HepG2 (cell line): ENCODE measurements at regions not wholly inside any gene's neighbourhood (a gene's known extent, or its start where the extent isn't known, plus 50 kb on each side); places are given as distances from the start of the nearest gene placed in this dataset.

ENCODE experiments used
- ATAC-seq: fragments of 200-7000 bp; cut with Tn5 transposase; 3 replicates; pipeline ENCODE4 v1.9.1; 2020; ENCODE audit warnings: mild to moderate bottlenecking, moderate library complexity
- BruUV-seq: library from RNA; stranded (reverse); fragments of 400-500 nt; replicated peaks from 2 replicates; lab custom pipeline; 2021; lab: Mats Ljungman, UMichigan
- CTCF ChIA-PET: fragments of 300-600 bp; formaldehyde crosslinking; extraction: SDS; loops from one replicate; lab custom pipeline; 2021; ENCODE audit warnings: low total read pairs, inconsistent platforms, low intra/inter-chr PET ratio; lab: Yijun Ruan, JAX
- POLR2A ChIA-PET: fragments of 350-600 bp; sonication (Branson Sonifier 250); formaldehyde crosslinking; loops from one replicate; lab custom pipeline; 2020; ENCODE audit warnings: antibody characterized with exemption, inconsistent platforms; lab: Yijun Ruan, JAX
- DNase-seq: peaks from one replicate; pipeline ENCODE4 v3.0.0-alpha.2; 2015; ENCODE audit warnings: low spot score
- FAIRE-seq: peaks from 3 replicates; lab custom pipeline; 2011; peaks lifted over from hg19 to GRCh38; lab: Jason Lieb, UNC
- H2AFZ ChIP-seq: one replicate; pipeline ENCODE4 v1.6.1; 2011; ENCODE audit warnings: low read length, inconsistent platforms
- H3K27ac ChIP-seq: fragments of 300-600 bp; 3 replicates; pipeline ENCODE4 v1.8.0; 2011; ENCODE audit warnings: mixed run types, mild to moderate bottlenecking, mixed read lengths, low read length, inconsistent platforms; ENCODE audit not compliant: insufficient read depth; ENCODE audit errors: extremely low read length
- H3K27me3 ChIP-seq, 2 experiments: fragments of 200-600 bp in 1 of 2; 2 replicates in 1 of 2; 3 replicates in 1 of 2; pipeline versions ENCODE4 v1.6.0 to v1.8.0; 2011; ENCODE audit warnings: low read length in 2 of 2, mild to moderate bottlenecking in 2 of 2, moderate library complexity in 2 of 2, inconsistent platforms in 1 of 2; ENCODE audit not compliant: insufficient read depth in 2 of 2, control insufficient read depth in 1 of 2
- H3K36me3 ChIP-seq, 2 experiments: fragments of 200-600 bp in 1 of 2; replicated peaks in 1 of 2; 2 replicates in 1 of 2; 3 replicates in 1 of 2; pipeline versions ENCODE4 v1.5.1 to v1.8.0; 2011; ENCODE audit warnings: low read length in 2 of 2, inconsistent platforms in 1 of 2; ENCODE audit not compliant: insufficient read depth in 2 of 2, control insufficient read depth in 1 of 2
- H3K4me1 ChIP-seq: 2 replicates; pipeline ENCODE4 v1.5.1; 2012; ENCODE audit warnings: low read length, inconsistent platforms; ENCODE audit not compliant: insufficient read depth
- H3K4me2 ChIP-seq: 2 replicates; pipeline ENCODE4 v1.6.0; 2011; ENCODE audit warnings: low read depth, low read length, inconsistent platforms
- H3K4me3 ChIP-seq, 3 experiments: fragments of 200-600 bp in 1 of 3; sonication (generic), shearing (Covaris generic) in 1 of 3; replicated peaks in 1 of 3; 2 replicates each; pipeline ENCODE4 v1.5.1; 2011 to 2016; ENCODE audit warnings: low read length in 3 of 3, inconsistent platforms in 2 of 3, low read depth in 2 of 3, mild to moderate bottlenecking in 2 of 3, control low read depth in 1 of 3, mixed read lengths in 1 of 3; ENCODE audit not compliant: insufficient read depth in 1 of 3
- H3K79me2 ChIP-seq: one replicate; pipeline ENCODE4 v1.6.1; 2011; ENCODE audit warnings: low read length, inconsistent platforms; ENCODE audit not compliant: insufficient read depth
- H3K9ac ChIP-seq: 2 replicates; pipeline ENCODE4 v1.6.0; 2011; ENCODE audit warnings: mild to moderate bottlenecking, low read depth, low read length, inconsistent platforms; ENCODE audit not compliant: insufficient read depth
- H3K9me3 ChIP-seq: 2 replicates; pipeline ENCODE4 v1.5.1; 2012; ENCODE audit warnings: mild to moderate bottlenecking, low read length
- H4K20me1 ChIP-seq: 2 replicates; pipeline ENCODE4 v1.6.0; 2011; ENCODE audit warnings: inconsistent platforms, mild to moderate bottlenecking, low read length, moderate library complexity; ENCODE audit not compliant: insufficient read depth
- GPN1 ChIP-seq: sonication (generic); formaldehyde crosslinking; IDR thresholded peaks from 2 replicates; pipeline ENCODE4 v1.5.1; 2020; ENCODE audit warnings: missing genetic modification reagents, borderline replicate concordance
- KLF6 ChIP-seq: IDR thresholded peaks from 2 replicates; pipeline ENCODE4 v1.8.0; 2016; ENCODE audit warnings: missing biosample characterization, missing genetic modification reagents
- MAFF ChIP-seq: IDR thresholded peaks from 2 replicates; pipeline ENCODE4 v1.6.1; 2011; ENCODE audit warnings: low read depth, low read length, improper control_type of control experiment
- MAFK ChIP-seq, 2 experiments: IDR thresholded peaks in 1 of 2; conservative IDR thresholded peaks in 1 of 2; 2 replicates each; pipeline ENCODE4 v1.6.1; 2011; ENCODE audit warnings: improper control_type of control experiment in 2 of 2, low read length in 2 of 2
- NBN ChIP-seq: fragments of 450-650 bp; conservative IDR thresholded peaks from 2 replicates; pipeline ENCODE4 v1.6.1; 2017
- RBM22 ChIP-seq: fragments of 200-400 bp; formaldehyde crosslinking; optimal IDR thresholded peaks from 2 replicates; pipeline ENCODE3; 2017; ENCODE audit warnings: mild to moderate bottlenecking, low read length, moderate library complexity
- ZNF496 ChIP-seq: sonication (generic); formaldehyde crosslinking; IDR thresholded peaks from 2 replicates; pipeline ENCODE4 v1.8.1; 2023; ENCODE audit warnings: mild to moderate bottlenecking, moderate library complexity, missing genetic modification reagents; ENCODE audit not compliant: insufficient replicate concordance
- WGBS: methylation state at CpG from one replicate; pipeline ENCODE4 v1.1.6; 2017; ENCODE audit warnings: low lambda C conversion rate; 5-methylcytosine and 5-hydroxymethylcytosine counted together
- in situ Hi-C: cut with HindIII; loops from 2 replicates; pipeline ENCODE4 v1.10.0; 2017; ENCODE audit warnings: low pct_unique_long_range_greater_than_20kb; ENCODE audit not compliant: extremely low pct_ligation_motif_present
- intact Hi-C: fragments of 100-400 bp; cut with micrococcal nuclease; formaldehyde crosslinking; loops from one replicate; pipeline ENCODE4 v1.10.0; 2022; ENCODE audit not compliant: unreplicated experiment
- TF ChIP-seq, protein P1 (sequence below): sonication (generic); formaldehyde crosslinking; IDR thresholded peaks from 2 replicates; pipeline ENCODE4 v1.8.0; 2022; ENCODE audit warnings: missing genetic modification reagents, mild to moderate bottlenecking, moderate library complexity, borderline replicate concordance
- TF ChIP-seq, protein P2 (sequence below): sonication (generic); formaldehyde crosslinking; IDR thresholded peaks from 2 replicates; pipeline ENCODE4 v1.4.0; 2020; ENCODE audit warnings: mild to moderate bottlenecking, missing genetic modification reagents

DNA sequence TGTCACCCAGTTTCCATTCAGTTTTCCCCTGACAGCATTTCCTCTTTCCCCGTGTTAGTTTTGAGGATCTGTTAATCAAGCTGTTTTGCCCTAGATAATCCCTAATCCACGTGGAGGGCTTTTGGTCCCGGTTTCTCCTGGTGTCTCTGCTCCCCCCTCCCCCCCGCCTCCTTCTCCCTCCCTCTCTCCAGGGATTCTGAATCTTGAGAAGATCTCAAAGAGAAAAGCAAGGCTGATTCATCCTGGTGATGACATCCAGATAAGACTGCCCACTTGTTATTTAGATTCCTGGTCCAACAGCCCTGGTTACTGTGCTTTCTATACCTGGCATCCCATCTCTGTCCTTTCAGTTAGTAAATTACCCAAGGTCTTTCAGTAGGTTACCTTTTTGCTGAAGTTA is 59.4 kb downstream of the KCNA4 start (continued):
- TF ChIP-seq, protein P1, sequence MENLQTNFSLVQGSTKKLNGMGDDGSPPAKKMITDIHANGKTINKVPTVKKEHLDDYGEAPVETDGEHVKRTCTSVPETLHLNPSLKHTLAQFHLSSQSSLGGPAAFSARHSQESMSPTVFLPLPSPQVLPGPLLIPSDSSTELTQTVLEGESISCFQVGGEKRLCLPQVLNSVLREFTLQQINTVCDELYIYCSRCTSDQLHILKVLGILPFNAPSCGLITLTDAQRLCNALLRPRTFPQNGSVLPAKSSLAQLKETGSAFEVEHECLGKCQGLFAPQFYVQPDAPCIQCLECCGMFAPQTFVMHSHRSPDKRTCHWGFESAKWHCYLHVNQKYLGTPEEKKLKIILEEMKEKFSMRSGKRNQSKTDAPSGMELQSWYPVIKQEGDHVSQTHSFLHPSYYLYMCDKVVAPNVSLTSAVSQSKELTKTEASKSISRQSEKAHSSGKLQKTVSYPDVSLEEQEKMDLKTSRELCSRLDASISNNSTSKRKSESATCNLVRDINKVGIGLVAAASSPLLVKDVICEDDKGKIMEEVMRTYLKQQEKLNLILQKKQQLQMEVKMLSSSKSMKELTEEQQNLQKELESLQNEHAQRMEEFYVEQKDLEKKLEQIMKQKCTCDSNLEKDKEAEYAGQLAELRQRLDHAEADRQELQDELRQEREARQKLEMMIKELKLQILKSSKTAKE (CRISPR knock-in tag): no peak
- TF ChIP-seq RBM22: no peak
- TF ChIP-seq GPN1: no peak
- TF ChIP-seq, protein P2, sequence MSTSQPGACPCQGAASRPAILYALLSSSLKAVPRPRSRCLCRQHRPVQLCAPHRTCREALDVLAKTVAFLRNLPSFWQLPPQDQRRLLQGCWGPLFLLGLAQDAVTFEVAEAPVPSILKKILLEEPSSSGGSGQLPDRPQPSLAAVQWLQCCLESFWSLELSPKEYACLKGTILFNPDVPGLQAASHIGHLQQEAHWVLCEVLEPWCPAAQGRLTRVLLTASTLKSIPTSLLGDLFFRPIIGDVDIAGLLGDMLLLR (CRISPR knock-in tag): no peak
- no peak for TF ChIP-seq ZNF496 (CRISPR knock-in tag)
- TF ChIP-seq KLF6 (CRISPR knock-in tag): no peak

DNA sequence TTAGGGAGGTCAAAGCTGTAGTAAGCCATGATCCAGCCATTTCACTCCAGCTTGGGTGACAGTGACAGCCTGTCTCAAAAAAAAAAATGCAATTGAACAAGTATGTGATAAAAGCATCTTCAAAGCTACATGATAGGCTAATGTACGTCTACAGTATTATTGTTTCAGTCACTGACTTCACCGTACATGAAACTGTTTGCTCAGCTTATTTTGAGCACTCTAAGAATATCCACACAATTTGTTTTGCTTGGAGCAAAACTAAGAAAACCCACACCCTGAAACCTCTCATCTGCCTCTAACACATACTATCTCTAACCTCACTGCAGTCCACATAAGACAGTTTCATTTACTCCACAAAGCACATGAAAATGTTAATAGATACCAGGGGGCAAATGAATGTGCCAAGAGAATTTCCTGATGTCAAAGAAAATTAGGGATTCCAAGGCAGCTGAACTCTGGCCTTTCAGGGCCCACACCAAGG is 60.7 kb downstream of the KCNA4 start:
- Histone ChIP-seq H3K9ac (no peak overlapping the region), H2AFZ (no peak overlapping the region), H4K20me1 (no peaks in the 10 kb centered on the region), H3K4me3 (no peak overlapping the region), H3K36me3 (no peaks in the 10 kb centered on the region), H3K4me1 (no peaks in the 10 kb centered on the region), H3K27ac (no peak overlapping the region), H3K27me3 (no peaks in the 10 kb centered on the region), H3K79me2 (no peaks in the 10 kb centered on the region), H3K9me3 (peaks cover 77% of the 10 kb centered on the region), H3K4me2 (no peak overlapping the region)
- ATAC-seq (no peak), FAIRE-seq (no peak), DNase-seq (no peak)
- in situ Hi-C loops (no loop called here), intact Hi-C loops (no loop called here)
- TF ChIP-seq NBN: no peak
- peak; percentile 28; the same call in 1 of the 2 replicates for TF ChIP-seq MAFF
- peak; percentile 25 to 61; a peak in 3 of 4 replicates for TF ChIP-seq MAFK (conservative IDR thresholded peaks at IDR 0.05 in 1 of 2, IDR thresholded peaks at IDR 0.05 in 1 of 2; ENCODE audit: low read length in 2 of 2)
- ChIA-PET POLR2A (no interaction called here), CTCF (no interaction called here)
- BruUV-seq: no TSS peak
- 21% methylated on average over 2 of the region's 2 CpGs for WGBS
